ENCODE measurements at regions not wholly inside any gene's neighbourhood (a gene's known extent, or its start where the extent isn't known, plus 50 kb on each side); places are given as distances from the start of the nearest gene placed in this dataset.

DNA sequence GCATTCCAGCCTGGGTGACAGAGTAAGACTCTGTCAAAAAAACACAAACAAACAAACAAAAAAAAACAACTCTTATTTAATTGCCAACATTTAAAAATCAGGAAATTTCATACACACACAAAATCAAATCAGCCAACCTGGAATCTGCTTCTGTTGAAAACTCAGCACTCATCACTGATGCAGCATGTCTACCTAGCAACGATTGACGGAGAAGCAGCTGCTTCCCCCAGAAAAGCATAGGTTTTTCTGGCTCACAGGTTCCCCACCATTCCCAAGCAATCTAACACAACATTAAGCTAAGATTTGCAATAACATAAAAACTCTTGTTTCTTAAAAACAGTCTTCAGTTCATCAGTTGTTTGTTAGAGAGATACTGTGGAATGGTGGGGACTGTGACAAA lies 143.6 kb downstream of the DHX15 start:
- DNase-seq (no peak), ATAC-seq (no peak)
- Histone ChIP-seq H3K4me1 (no peaks in the 10 kb centered on the region), H3K27ac (no peak overlapping the region), H3K4me3 (no peak overlapping the region), H3K36me3 (no peaks in the 10 kb centered on the region), H3K27me3 (no peaks in the 10 kb centered on the region), H3K9me3 (no peaks in the 10 kb centered on the region)
- TF ChIP-seq, protein P1, sequence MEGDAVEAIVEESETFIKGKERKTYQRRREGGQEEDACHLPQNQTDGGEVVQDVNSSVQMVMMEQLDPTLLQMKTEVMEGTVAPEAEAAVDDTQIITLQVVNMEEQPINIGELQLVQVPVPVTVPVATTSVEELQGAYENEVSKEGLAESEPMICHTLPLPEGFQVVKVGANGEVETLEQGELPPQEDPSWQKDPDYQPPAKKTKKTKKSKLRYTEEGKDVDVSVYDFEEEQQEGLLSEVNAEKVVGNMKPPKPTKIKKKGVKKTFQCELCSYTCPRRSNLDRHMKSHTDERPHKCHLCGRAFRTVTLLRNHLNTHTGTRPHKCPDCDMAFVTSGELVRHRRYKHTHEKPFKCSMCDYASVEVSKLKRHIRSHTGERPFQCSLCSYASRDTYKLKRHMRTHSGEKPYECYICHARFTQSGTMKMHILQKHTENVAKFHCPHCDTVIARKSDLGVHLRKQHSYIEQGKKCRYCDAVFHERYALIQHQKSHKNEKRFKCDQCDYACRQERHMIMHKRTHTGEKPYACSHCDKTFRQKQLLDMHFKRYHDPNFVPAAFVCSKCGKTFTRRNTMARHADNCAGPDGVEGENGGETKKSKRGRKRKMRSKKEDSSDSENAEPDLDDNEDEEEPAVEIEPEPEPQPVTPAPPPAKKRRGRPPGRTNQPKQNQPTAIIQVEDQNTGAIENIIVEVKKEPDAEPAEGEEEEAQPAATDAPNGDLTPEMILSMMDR (IDR thresholded peaks at IDR 0.05), result no peak
- intact Hi-C loops (cut with DNase I), result no loop called here
- WGBS, 2 donors, result 87 to 100% methylated on average over 2 of the region's 2 CpGs

DNA sequence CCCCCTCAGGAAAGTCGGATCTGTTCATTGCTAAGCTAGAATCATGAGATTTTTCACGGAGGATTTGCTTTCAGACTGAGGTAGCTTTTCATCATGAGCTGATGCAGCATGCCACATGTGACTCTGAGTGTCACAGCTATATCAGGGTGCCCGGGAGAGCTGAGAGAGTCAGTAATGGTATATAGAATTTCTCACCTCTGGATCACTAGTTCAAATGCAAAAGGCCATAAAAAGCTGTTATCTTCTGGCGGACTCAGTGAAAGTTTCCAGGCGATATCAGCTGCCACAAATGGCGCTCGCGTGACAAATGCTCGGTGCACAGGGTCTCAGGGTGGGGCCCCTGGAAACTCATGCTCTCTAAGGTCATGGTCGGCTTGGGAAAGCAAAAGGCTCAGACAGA lies 150.1 kb downstream of the DHX15 start:
- TF ChIP-seq, protein P1 (IDR thresholded peaks at IDR 0.05), result no peak
- Histone ChIP-seq H3K4me1 (peaks cover 0 to 3% (median 0%) of the 10 kb centered on the region in 9 donors), H3K9me3 (no peaks in the 10 kb centered on the region), H3K36me3 (no peaks in the 10 kb centered on the region), H3K4me3 (no peak overlapping the region), H3K27me3 (no peaks in the 10 kb centered on the region), H3K27ac (no peak overlapping the region)
- peak in 2 of 8 donors; percentile 41 to 44 for ATAC-seq
- WGBS, 2 donors, result 26 to 40% methylated on average over 10 of the region's 10 CpGs
- DNase-seq, result no peak
- intact Hi-C loops (cut with DNase I), result no loop called here

DNA sequence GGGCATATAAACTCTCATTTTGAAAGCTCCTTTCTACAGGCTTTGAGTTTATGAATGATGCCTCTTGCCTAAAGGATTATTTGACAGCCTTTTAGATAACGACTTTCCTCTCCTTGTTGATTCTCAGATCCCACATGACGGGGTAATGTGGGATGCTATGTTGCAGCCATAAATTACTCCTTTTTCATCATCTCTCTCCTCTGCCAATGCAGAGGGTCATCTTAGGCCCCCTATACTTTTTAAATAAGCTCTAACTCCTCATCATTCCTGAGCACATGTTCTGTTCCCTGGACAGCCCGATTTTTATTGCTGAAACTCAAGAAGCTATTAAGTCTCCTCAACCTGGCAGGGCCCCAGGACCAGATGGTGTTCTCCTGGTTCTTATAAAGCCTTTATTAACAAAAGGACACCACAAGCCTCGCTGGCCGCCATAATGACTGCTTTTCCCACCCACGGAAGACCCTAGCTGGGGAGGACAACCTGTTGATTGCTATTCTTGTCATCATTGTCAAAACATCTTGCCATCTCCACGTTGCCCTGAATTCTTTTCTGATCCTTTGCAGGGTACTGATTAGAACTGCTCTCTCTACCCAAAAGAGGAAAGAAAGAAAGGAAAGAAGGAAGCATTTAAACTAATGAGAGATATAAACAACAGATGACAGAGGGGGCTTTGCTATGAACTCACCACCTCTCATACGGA lies 150.7 kb downstream of the DHX15 start:
- H3K27ac ChIP-seq, result no peak overlapping the region
- peaks cover 0 to 3% (median 0%) of the 10 kb centered on the region in 9 donors for H3K4me1 ChIP-seq
- H3K4me3 ChIP-seq, result no peak overlapping the region
- ATAC-seq (no peak), DNase-seq (no peak)
- H3K36me3 ChIP-seq, result no peaks in the 10 kb centered on the region
- no peaks in the 10 kb centered on the region for H3K9me3 ChIP-seq
- TF ChIP-seq, protein P1 (IDR thresholded peaks at IDR 0.05), result no peak
- no peaks in the 10 kb centered on the region for H3K27me3 ChIP-seq
- WGBS, 2 donors, result 51 to 58% methylated on average over 8 of the region's 8 CpGs
- intact Hi-C loops (cut with DNase I), result no loop called here

DNA sequence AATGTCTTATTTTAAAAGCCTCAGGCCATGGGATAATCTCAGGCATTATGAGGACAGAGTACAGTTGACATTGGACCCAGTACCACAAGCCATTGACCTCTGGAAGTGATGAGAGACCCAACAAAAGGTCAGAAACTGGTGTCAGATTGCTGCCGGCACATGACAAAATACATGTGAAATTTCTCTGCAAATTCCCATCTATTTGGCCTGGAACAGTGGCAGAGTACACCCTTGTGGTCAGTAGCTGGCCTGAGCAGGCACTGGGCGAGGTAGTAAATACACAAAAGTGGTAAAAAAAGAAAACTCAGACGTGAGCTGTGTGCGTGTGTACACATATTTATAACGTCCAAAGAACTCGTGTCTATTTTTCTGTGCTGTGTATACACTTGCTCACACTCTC lies 155.5 kb downstream of the DHX15 start:
- H3K4me1 ChIP-seq, result no peaks in the 10 kb centered on the region
- ATAC-seq (no peak), DNase-seq (no peak)

More for the DNA sequence above, 155.5 kb downstream of the DHX15 start:
- intact Hi-C loops (cut with DNase I), result no loop called here
- no peak overlapping the region for H3K4me3 ChIP-seq
- no peaks in the 10 kb centered on the region for H3K27me3 ChIP-seq
- no peaks in the 10 kb centered on the region for H3K36me3 ChIP-seq
- WGBS, 2 donors, result 59 to 73% methylated on average over 6 of the region's 6 CpGs
- no peaks in the 10 kb centered on the region for H3K9me3 ChIP-seq
- no peak overlapping the region for H3K27ac ChIP-seq
- TF ChIP-seq, protein P1 (IDR thresholded peaks at IDR 0.05), result no peak
